ENCODE measurements at regions not wholly inside any gene's neighbourhood (a gene's known extent, or its start where the extent isn't known, plus 50 kb on each side); places are given as distances from the start of the nearest gene placed in this dataset.

GRCh38 chr11:13224324-13224723 is 53.3 kb upstream of the BMAL1 start:
- ChIA-PET CTCF (no interaction called here), POLR2A (no interaction called here)
- no peaks in the 10 kb centered on the region for H3K9me3 ChIP-seq (ENCODE audit: control insufficient read depth, insufficient read depth, low read depth, low read length)
- no peaks in the 10 kb centered on the region for H3K36me3 ChIP-seq (ENCODE audit: control insufficient read depth, insufficient read depth, low read length)
- no peak for DNase-seq (ENCODE audit: low read depth, low spot score)
- H3K4me1 ChIP-seq (ENCODE audit: control insufficient read depth, insufficient read depth, low read length): no peaks in the 10 kb centered on the region
- in situ Hi-C loops (cut with HindIII; ENCODE audit: low pct_unique_long_range_greater_than_20kb, low sequenced_read_pairs) (no loop called here), intact Hi-C loops (cut with micrococcal nuclease; ENCODE audit: unreplicated experiment) (no loop called here)
- no TSS peak for BruUV-seq (replicated peaks)
- TF ChIP-seq POLR2AphosphoS5 (IDR thresholded peaks at IDR 0.05; ENCODE audit: low read depth, low read length): no peak
- TF ChIP-seq TCF7L2 (IDR thresholded peaks at IDR 0.05; ENCODE audit: low read depth, low read length): no peak
- TF ChIP-seq, protein P1, sequence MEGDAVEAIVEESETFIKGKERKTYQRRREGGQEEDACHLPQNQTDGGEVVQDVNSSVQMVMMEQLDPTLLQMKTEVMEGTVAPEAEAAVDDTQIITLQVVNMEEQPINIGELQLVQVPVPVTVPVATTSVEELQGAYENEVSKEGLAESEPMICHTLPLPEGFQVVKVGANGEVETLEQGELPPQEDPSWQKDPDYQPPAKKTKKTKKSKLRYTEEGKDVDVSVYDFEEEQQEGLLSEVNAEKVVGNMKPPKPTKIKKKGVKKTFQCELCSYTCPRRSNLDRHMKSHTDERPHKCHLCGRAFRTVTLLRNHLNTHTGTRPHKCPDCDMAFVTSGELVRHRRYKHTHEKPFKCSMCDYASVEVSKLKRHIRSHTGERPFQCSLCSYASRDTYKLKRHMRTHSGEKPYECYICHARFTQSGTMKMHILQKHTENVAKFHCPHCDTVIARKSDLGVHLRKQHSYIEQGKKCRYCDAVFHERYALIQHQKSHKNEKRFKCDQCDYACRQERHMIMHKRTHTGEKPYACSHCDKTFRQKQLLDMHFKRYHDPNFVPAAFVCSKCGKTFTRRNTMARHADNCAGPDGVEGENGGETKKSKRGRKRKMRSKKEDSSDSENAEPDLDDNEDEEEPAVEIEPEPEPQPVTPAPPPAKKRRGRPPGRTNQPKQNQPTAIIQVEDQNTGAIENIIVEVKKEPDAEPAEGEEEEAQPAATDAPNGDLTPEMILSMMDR (IDR thresholded peaks at IDR 0.05): no peak
- no peak for TF ChIP-seq REST (IDR thresholded peaks at IDR 0.05; ENCODE audit: insufficient read depth in 1 of 2, low read depth in 2 of 2, low read length in 1 of 2)
- ATAC-seq: no peak
- H3K4me3 ChIP-seq (ENCODE audit: low read depth in 2 of 2, low read length in 2 of 2): no peak overlapping the region
- H3K27me3 ChIP-seq (ENCODE audit: control insufficient read depth, insufficient read depth, low read length): peaks cover 3% of the 10 kb centered on the region; the same call in 1 of the 2 replicates
- H3K27ac ChIP-seq (ENCODE audit: low read length): no peak overlapping the region

GRCh38 chr11:13225038-13226001 is 52.3 kb upstream of the BMAL1 start:
- no peak for ATAC-seq
- H3K4me3 ChIP-seq (ENCODE audit: low read depth in 2 of 2, low read length in 2 of 2): no peak overlapping the region
- peaks cover 3% of the 10 kb centered on the region; the same call in 1 of the 2 replicates for H3K27me3 ChIP-seq (ENCODE audit: control insufficient read depth, insufficient read depth, low read length)
- in situ Hi-C loops (cut with HindIII; ENCODE audit: low pct_unique_long_range_greater_than_20kb, low sequenced_read_pairs) (no loop called here), intact Hi-C loops (cut with micrococcal nuclease; ENCODE audit: unreplicated experiment) (no loop called here)
- no TSS peak for BruUV-seq (replicated peaks)
- H3K9me3 ChIP-seq (ENCODE audit: control insufficient read depth, insufficient read depth, low read depth, low read length): no peaks in the 10 kb centered on the region
- DNase-seq (ENCODE audit: low read depth, low spot score): no peak
- ChIA-PET CTCF (no interaction called here), POLR2A (no interaction called here)
- no peaks in the 10 kb centered on the region for H3K36me3 ChIP-seq (ENCODE audit: control insufficient read depth, insufficient read depth, low read length)
- TF ChIP-seq POLR2AphosphoS5 (IDR thresholded peaks at IDR 0.05; ENCODE audit: low read depth, low read length) (no peak), REST (IDR thresholded peaks at IDR 0.05; ENCODE audit: insufficient read depth in 1 of 2, low read depth in 2 of 2, low read length in 1 of 2) (no peak), TCF7L2 (IDR thresholded peaks at IDR 0.05; ENCODE audit: low read depth, low read length) (no peak), SIN3A (IDR thresholded peaks at IDR 0.05; ENCODE audit: borderline replicate concordance, insufficient read depth, low read depth, low read length) (no peak)
- TF ChIP-seq, protein P1 (IDR thresholded peaks at IDR 0.05): no peak
- no peaks in the 10 kb centered on the region for H3K4me1 ChIP-seq (ENCODE audit: control insufficient read depth, insufficient read depth, low read length)
- H3K27ac ChIP-seq (ENCODE audit: low read length): no peak overlapping the region

Measured in Panc1 (cell line).